Natural killer cell (primary cell): ENCODE measurements at regions not wholly inside any gene's neighbourhood (a gene's known extent, or its start where the extent isn't known, plus 50 kb on each side); places are given as distances from the start of the nearest gene placed in this dataset.

ENCODE experiments used
- ATAC-seq, 3 donors: fragments of 150-1000 bp in 2 of 3; fragments of 200-7000 bp in 1 of 3; cut with Tn5 transposase; 1 replicate in 1 of 3; 2 replicates in 2 of 3; pipeline ENCODE4 v1.10.0; 2021; ENCODE audit warnings: mild to moderate bottlenecking in 2 of 3, moderate library complexity in 2 of 3
- DNase-seq, 2 donors: peaks; one replicate each; pipeline versions ENCODE4 v3.0.0 to v3.0.0-alpha.2; 2013 to 2021; ENCODE audit warnings: mixed read lengths in 1 of 2
- H3K27ac ChIP-seq: one replicate; pipeline ENCODE4 v1.5.1; 2013; ENCODE audit warnings: mild to moderate bottlenecking, low read length
- H3K27me3 ChIP-seq: one replicate; pipeline ENCODE4 v1.6.1; 2013; ENCODE audit warnings: low read length; ENCODE audit not compliant: control insufficient read depth, insufficient read depth
- H3K36me3 ChIP-seq: one replicate; pipeline ENCODE4 v1.6.1; 2013; ENCODE audit warnings: low read length; ENCODE audit not compliant: control insufficient read depth, insufficient read depth
- H3K4me1 ChIP-seq: one replicate; pipeline ENCODE4 v1.6.1; 2013; ENCODE audit warnings: low read length; ENCODE audit not compliant: control insufficient read depth, insufficient read depth
- H3K4me3 ChIP-seq: one replicate; pipeline ENCODE4 v1.5.1; 2013; ENCODE audit warnings: low read length
- H3K9me3 ChIP-seq: one replicate; pipeline ENCODE4 v1.6.1; 2013; ENCODE audit warnings: low read length; ENCODE audit not compliant: control insufficient read depth, insufficient read depth
- H3K27ac Mint-ChIP-seq, 2 donors: one replicate each; pipeline ENCODE4 v1.8.0; 2022; ENCODE audit warnings: mild to moderate bottlenecking in 2 of 2, mixed read lengths in 2 of 2, moderate library complexity in 1 of 2
- H3K27me3 Mint-ChIP-seq, 2 donors: one replicate each; pipeline ENCODE4 v1.8.0; 2022; ENCODE audit warnings: low read depth in 2 of 2, mixed read lengths in 2 of 2
- H3K36me3 Mint-ChIP-seq: one replicate; pipeline ENCODE4 v1.8.0; 2022; ENCODE audit warnings: mixed read lengths
- H3K4me1 Mint-ChIP-seq, 2 donors: one replicate each; pipeline ENCODE4 v1.8.0; 2022; ENCODE audit warnings: mixed read lengths in 2 of 2
- H3K4me3 Mint-ChIP-seq: one replicate; pipeline ENCODE4 v1.8.0; 2022; ENCODE audit warnings: mild to moderate bottlenecking, moderate library complexity, mixed read lengths
- H3K9me3 Mint-ChIP-seq, 2 donors: one replicate each; pipeline ENCODE4 v1.8.0; 2022; ENCODE audit warnings: mixed read lengths in 2 of 2
- CTCF ChIP-seq: fragments of 200-600 bp; IDR thresholded peaks from one replicate; pipeline ENCODE4 v1.8.0; 2022; ENCODE audit warnings: antibody characterized with exemption
- WGBS: methylation state at CpG from one replicate; pipeline ENCODE4 v1.1.7; 2013; ENCODE audit warnings: missing lambda C conversion rate; ENCODE audit not compliant: insufficient coverage; 5-methylcytosine and 5-hydroxymethylcytosine counted together
- intact Hi-C: fragments of 100-400 bp; cut with micrococcal nuclease; formaldehyde crosslinking; loops from one replicate; pipeline ENCODE4 v1.14.2; 2022

- Histone ChIP-seq H3K9me3 (no peaks in the 10 kb centered on the region), H3K27ac (no peak overlapping the region), H3K36me3 (no peaks in the 10 kb centered on the region), H3K4me3 (no peak overlapping the region), H3K27me3 (peaks cover 7% of the 10 kb centered on the region), H3K4me1 (peaks cover 22% of the 10 kb centered on the region)
- WGBS, result 74% methylated on average over 1 of the region's 1 CpG
- peaks cover 20 to 22% of the 10 kb centered on the region in 2 donors for H3K27me3 Mint-ChIP-seq
- H3K4me1 Mint-ChIP-seq, result peaks cover 6 to 15% of the 10 kb centered on the region in 2 donors
- intact Hi-C loops, result no loop called here
- TF ChIP-seq CTCF, result no peak
- H3K27ac Mint-ChIP-seq, result no peak overlapping the region
- no peaks in the 10 kb centered on the region for H3K36me3 Mint-ChIP-seq
- no peaks in the 10 kb centered on the region for H3K9me3 Mint-ChIP-seq
- no peak for ATAC-seq
- no peak for DNase-seq
- no peak overlapping the region for H3K4me3 Mint-ChIP-seq
Measured at GRCh38 chr6:6723361-6723760, 134.8 kb downstream of the LY86 start.

GRCh38 chr6:6723921-6724538 is 135.5 kb downstream of the LY86 start:
- H3K9me3 ChIP-seq, result no peaks in the 10 kb centered on the region
- no peak overlapping the region for H3K4me3 ChIP-seq
- intact Hi-C loops, result no loop called here
- Mint-ChIP-seq H3K27me3 (peaks cover 13 to 21% of the 10 kb centered on the region in 2 donors), H3K27ac (peak overlapping the region in 1 of 2 donors; percentile 50), H3K4me3 (peak overlapping the region; percentile 62), H3K4me1 (peaks cover 6 to 15% of the 10 kb centered on the region in 2 donors), H3K36me3 (no peaks in the 10 kb centered on the region), H3K9me3 (no peaks in the 10 kb centered on the region)
- H3K4me1 ChIP-seq, result peaks cover 22% of the 10 kb centered on the region
- ATAC-seq (peak in 1 of 3 donors; percentile 15), DNase-seq (no peak)
- no peak for TF ChIP-seq CTCF
- no peak overlapping the region for H3K27ac ChIP-seq
- H3K36me3 ChIP-seq, result no peaks in the 10 kb centered on the region
- WGBS, result 30% methylated on average over 16 of the region's 16 CpGs
- H3K27me3 ChIP-seq, result peaks cover 7% of the 10 kb centered on the region

- Histone ChIP-seq H3K4me1 (peaks cover 22% of the 10 kb centered on the region), H3K27ac (no peak overlapping the region), H3K9me3 (no peaks in the 10 kb centered on the region), H3K27me3 (peaks cover 7% of the 10 kb centered on the region), H3K36me3 (no peaks in the 10 kb centered on the region), H3K4me3 (no peak overlapping the region)
- H3K27ac Mint-ChIP-seq, result peak overlapping the region in 1 of 2 donors; percentile 50
- peak; percentile 20 for TF ChIP-seq CTCF
- peaks cover 9 to 21% of the 10 kb centered on the region in 2 donors for H3K27me3 Mint-ChIP-seq
- peak in 1 of 2 donors; percentile 74 for DNase-seq
- no peaks in the 10 kb centered on the region for H3K36me3 Mint-ChIP-seq
- WGBS, result 47% methylated on average over 40 of the region's 40 CpGs
- peak overlapping the region; percentile 62 for H3K4me3 Mint-ChIP-seq
- H3K4me1 Mint-ChIP-seq, result peaks cover 6 to 15% of the 10 kb centered on the region in 2 donors
- intact Hi-C loops, result no loop called here
- peak; percentile 64 to 72 (median 67) for ATAC-seq
- no peaks in the 10 kb centered on the region for H3K9me3 Mint-ChIP-seq
Measured at GRCh38 chr6:6724539-6725467, 136.3 kb downstream of the LY86 start.
